Coronary artery (tissue), 2 donors: ENCODE measurements at regions not wholly inside any gene's neighbourhood (a gene's known extent, or its start where the extent isn't known, plus 50 kb on each side); places are given as distances from the start of the nearest gene placed in this dataset.

ENCODE experiments used
- DNase-seq: peaks from one replicate; pipeline ENCODE4 v3.0.0-alpha.2; 2017; ENCODE audit warnings: low spot score
- H3K27ac ChIP-seq, 2 donors: fragments of 200-600 bp; sonication (generic); one replicate each; pipeline ENCODE4 v1.5.1; 2016 to 2019
- H3K4me3 ChIP-seq: fragments of 200-600 bp; sonication (generic); 2 replicates; pipeline ENCODE4 v1.5.1; 2016; ENCODE audit warnings: mild to moderate bottlenecking, moderate library complexity
- TF ChIP-seq, protein P1 (sequence below): fragments of 200-600 bp; sonication (generic); IDR thresholded peaks from one replicate; pipeline ENCODE4 v1.5.1; 2019; ENCODE audit warnings: antibody characterized with exemption

DNA sequence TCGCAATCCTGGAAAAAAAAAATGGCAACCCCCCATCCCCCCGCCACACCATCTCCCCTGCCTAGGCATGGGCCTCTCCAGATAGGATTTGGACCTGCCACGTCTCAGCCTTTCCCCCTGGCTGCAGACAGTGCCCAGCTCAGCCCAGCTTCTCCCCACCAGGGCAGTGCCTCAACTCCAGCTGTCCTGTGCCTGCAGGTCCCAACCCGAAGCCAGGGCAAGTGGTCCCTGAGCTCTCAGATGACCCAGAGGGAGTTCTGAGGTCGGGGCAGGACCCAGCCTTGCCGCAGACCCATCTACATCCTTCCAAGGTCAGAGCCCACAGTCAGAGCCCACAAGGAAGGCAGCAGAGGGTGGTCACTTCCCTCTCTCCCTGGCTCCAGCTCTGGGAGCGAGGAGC is 86.7 kb upstream of the POU3F1 start:
- TF ChIP-seq, protein P1, sequence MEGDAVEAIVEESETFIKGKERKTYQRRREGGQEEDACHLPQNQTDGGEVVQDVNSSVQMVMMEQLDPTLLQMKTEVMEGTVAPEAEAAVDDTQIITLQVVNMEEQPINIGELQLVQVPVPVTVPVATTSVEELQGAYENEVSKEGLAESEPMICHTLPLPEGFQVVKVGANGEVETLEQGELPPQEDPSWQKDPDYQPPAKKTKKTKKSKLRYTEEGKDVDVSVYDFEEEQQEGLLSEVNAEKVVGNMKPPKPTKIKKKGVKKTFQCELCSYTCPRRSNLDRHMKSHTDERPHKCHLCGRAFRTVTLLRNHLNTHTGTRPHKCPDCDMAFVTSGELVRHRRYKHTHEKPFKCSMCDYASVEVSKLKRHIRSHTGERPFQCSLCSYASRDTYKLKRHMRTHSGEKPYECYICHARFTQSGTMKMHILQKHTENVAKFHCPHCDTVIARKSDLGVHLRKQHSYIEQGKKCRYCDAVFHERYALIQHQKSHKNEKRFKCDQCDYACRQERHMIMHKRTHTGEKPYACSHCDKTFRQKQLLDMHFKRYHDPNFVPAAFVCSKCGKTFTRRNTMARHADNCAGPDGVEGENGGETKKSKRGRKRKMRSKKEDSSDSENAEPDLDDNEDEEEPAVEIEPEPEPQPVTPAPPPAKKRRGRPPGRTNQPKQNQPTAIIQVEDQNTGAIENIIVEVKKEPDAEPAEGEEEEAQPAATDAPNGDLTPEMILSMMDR: no peak
- Histone ChIP-seq H3K27ac (no peak overlapping the region), H3K4me3 (no peak overlapping the region)
- no peak for DNase-seq

GRCh38 chr1:38132681-38133080 is 86.1 kb upstream of the POU3F1 start:
- TF ChIP-seq, protein P1: no peak
- Histone ChIP-seq H3K27ac (no peak overlapping the region), H3K4me3 (no peak overlapping the region)
- DNase-seq: no peak

GRCh38 chr1:38131024-38131585 is 84.5 kb upstream of the POU3F1 start:
- Histone ChIP-seq H3K27ac (no peak overlapping the region), H3K4me3 (no peak overlapping the region)
- TF ChIP-seq, protein P1: no peak
- DNase-seq: no peak

GRCh38 chr1:38129971-38130370 is 83.4 kb upstream of the POU3F1 start:
- H3K27ac ChIP-seq: no peak overlapping the region
- TF ChIP-seq, protein P1: no peak

GRCh38 chr1:38129473-38129872 is 82.9 kb upstream of the POU3F1 start:
- TF ChIP-seq, protein P1: no peak
- no peak for DNase-seq
- no peak overlapping the region for H3K27ac ChIP-seq
- no peak overlapping the region for H3K4me3 ChIP-seq

More at GRCh38 chr1:38129971-38130370, 83.4 kb upstream of the POU3F1 start:
- H3K4me3 ChIP-seq: no peak overlapping the region
- no peak for DNase-seq

DNA sequence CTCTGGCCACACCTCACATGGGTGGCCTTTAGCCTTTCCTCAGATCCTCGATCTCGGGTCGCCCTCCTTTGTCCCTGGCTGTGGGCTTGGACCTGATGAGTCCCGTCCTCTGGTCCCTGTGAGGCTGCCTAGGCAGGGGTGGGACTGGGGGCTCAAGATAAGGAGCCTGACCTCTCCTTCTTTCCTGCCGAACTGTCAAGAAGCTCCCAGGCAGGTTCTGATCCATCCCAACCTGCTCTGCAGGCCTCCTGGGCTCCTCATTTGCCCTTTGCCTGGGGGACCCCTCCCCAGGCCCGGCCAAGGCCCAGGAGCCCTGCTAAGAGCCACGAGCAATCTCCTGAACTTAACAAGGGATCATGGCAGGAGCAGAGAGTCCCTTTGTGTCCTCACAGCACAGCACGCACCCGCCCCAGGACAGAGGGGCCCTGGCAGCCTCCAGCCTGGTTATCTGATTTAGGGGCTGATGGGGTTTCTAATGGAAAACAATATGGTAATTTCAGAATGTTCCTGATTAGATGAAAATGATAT is 82.4 kb upstream of the POU3F1 start:
- no peak overlapping the region for H3K27ac ChIP-seq
- TF ChIP-seq, protein P1: no peak
- no peak overlapping the region for H3K4me3 ChIP-seq
- no peak for DNase-seq

GRCh38 chr1:38128511-38128910 is 81.9 kb upstream of the POU3F1 start:
- DNase-seq: no peak
- Histone ChIP-seq H3K4me3 (no peak overlapping the region), H3K27ac (no peak overlapping the region)
- TF ChIP-seq, protein P1: no peak
